HCT116 (cell line): ENCODE measurements at regions not wholly inside any gene's neighbourhood (a gene's known extent, or its start where the extent isn't known, plus 50 kb on each side); places are given as distances from the start of the nearest gene placed in this dataset.

ENCODE experiments used
- ATAC-seq: fragments of 200-7000 bp; cut with Tn5 transposase; 2 replicates; pipeline ENCODE4 v1.9.1; 2020; ENCODE audit warnings: mild to moderate bottlenecking, moderate library complexity
- BruUV-seq: library from RNA; stranded (reverse); fragments of 400-500 nt; replicated peaks from 2 replicates; lab custom pipeline; 2021; lab: Mats Ljungman, UMichigan
- CTCF ChIA-PET: fragments of 300-600 bp; sonication (Branson Sonifier 250); formaldehyde crosslinking; loops from one replicate; lab custom pipeline; 2021; ENCODE audit warnings: antibody characterized with exemption; lab: Charles Lee
- POLR2A ChIA-PET: fragments of 300-600, 350-600 bp; sonication (Branson Sonifier 250); formaldehyde crosslinking; loops from one replicate; lab custom pipeline; 2021; ENCODE audit warnings: antibody characterized with exemption; lab: Charles Lee
- RAD21 ChIA-PET, 2 experiments: fragments of 300-600 bp; sonication (Branson Sonifier 250); formaldehyde crosslinking; loops; one replicate each; lab custom pipeline; 2023; ENCODE audit warnings: low total read pairs in 2 of 2; ENCODE audit not compliant: uncharacterized antibody in 2 of 2, unreplicated experiment in 2 of 2, low non-redundant PET in 1 of 2; lab: Charles Lee
- DNase-seq: peaks from one replicate; pipeline ENCODE4 v3.0.0-alpha.2; 2010; ENCODE audit warnings: low read depth, low spot score
- H2AFZ ChIP-seq: fragments of 200-600 bp; shearing (Covaris generic), sonication (generic); 2 replicates; pipeline ENCODE4 v1.6.1; 2017; ENCODE audit warnings: low read depth, mixed run types, mixed read lengths, antibody characterized with exemption, low read length; ENCODE audit not compliant: poor library complexity, severe bottlenecking
- H3K27ac ChIP-seq: 2 replicates; pipeline ENCODE4 v1.5.1; 2012; ENCODE audit warnings: low read depth, low read length
- H3K27me3 ChIP-seq: fragments of 200-600 bp; sonication (generic); 2 replicates; pipeline ENCODE4 v1.6.1; 2016; ENCODE audit warnings: mixed run types, low read length, mixed read lengths; ENCODE audit not compliant: insufficient read depth
- H3K36me3 ChIP-seq, 2 experiments: fragments of 200-500 bp in 1 of 2; fragments of 200-600 bp in 1 of 2; sonication (Bioruptor generic) in 1 of 2; sonication (generic) in 1 of 2; 2 replicates each; pipeline versions ENCODE4 v1.5.1 to v1.6.1; 2014 to 2016; ENCODE audit warnings: low read length in 2 of 2, inconsistent platforms in 1 of 2, mixed read lengths in 1 of 2, mixed run types in 1 of 2; ENCODE audit not compliant: insufficient read depth in 2 of 2, control insufficient read depth in 1 of 2
- H3K4me1 ChIP-seq, 2 experiments: fragments of 200-600 bp in 1 of 2; sonication (generic) in 1 of 2; 2 replicates each; pipeline versions ENCODE4 v1.5.1 to v1.6.1; 2012 to 2017; ENCODE audit warnings: low read length in 2 of 2, inconsistent platforms in 1 of 2, mild to moderate bottlenecking in 1 of 2, mixed read lengths in 1 of 2, mixed run types in 1 of 2, moderate library complexity in 1 of 2; ENCODE audit not compliant: insufficient read depth in 2 of 2, control insufficient read depth in 1 of 2
- H3K4me2 ChIP-seq: fragments of 200-600 bp; sonication (generic); 2 replicates; pipeline ENCODE4 v1.6.1; 2017; ENCODE audit warnings: mixed run types, low read length, mixed read lengths
- H3K4me3 ChIP-seq, 2 experiments: fragments of 200-600 bp in 1 of 2; sonication (generic) in 1 of 2; replicated peaks in 1 of 2; 2 replicates each; pipeline ENCODE4 v1.5.1; 2011 to 2016; ENCODE audit warnings: low read length in 2 of 2, control low read depth in 1 of 2, low read depth in 1 of 2, mild to moderate bottlenecking in 1 of 2, mixed read lengths in 1 of 2, mixed run types in 1 of 2
- H3K79me2 ChIP-seq: fragments of 200-600 bp; sonication (generic); 2 replicates; pipeline ENCODE4 v1.6.1; 2017; ENCODE audit warnings: mild to moderate bottlenecking, mixed run types, low read length, moderate library complexity, mixed read lengths; ENCODE audit not compliant: insufficient read depth
- H3K9ac ChIP-seq: fragments of 200-600 bp; sonication (generic); 2 replicates; pipeline ENCODE4 v1.6.1; 2016; ENCODE audit warnings: low read length, mixed read lengths
- H3K9me2 ChIP-seq: fragments of 200-600 bp; sonication (generic), shearing (Covaris generic); 2 replicates; pipeline ENCODE4 v1.6.1; 2017; ENCODE audit warnings: mixed run types, mild to moderate bottlenecking, moderate library complexity; ENCODE audit not compliant: insufficient read depth
- H3K9me3 ChIP-seq, 2 experiments: fragments of 200-500 bp in 1 of 2; fragments of 200-600 bp in 1 of 2; sonication (Bioruptor generic) in 1 of 2; sonication (generic) in 1 of 2; 2 replicates each; pipeline ENCODE4 v1.6.1; 2014 to 2017; ENCODE audit warnings: low read length in 2 of 2, mixed read lengths in 2 of 2, inconsistent platforms in 1 of 2, low read depth in 1 of 2, mild to moderate bottlenecking in 1 of 2, mixed run types in 1 of 2, moderate library complexity in 1 of 2; ENCODE audit not compliant: control insufficient read depth in 1 of 2, insufficient read depth in 1 of 2
- H4K20me1 ChIP-seq: fragments of 200-600 bp; sonication (generic), shearing (Covaris generic); 2 replicates; pipeline ENCODE4 v1.6.1; 2017; ENCODE audit warnings: mixed run types, mild to moderate bottlenecking, moderate library complexity; ENCODE audit not compliant: insufficient read depth
- CBX3 ChIP-seq: IDR thresholded peaks from 2 replicates; pipeline ENCODE4 v1.6.1; 2012; ENCODE audit warnings: low read depth
- CEBPB ChIP-seq: IDR thresholded peaks from 2 replicates; pipeline ENCODE4 v1.6.1; 2012; ENCODE audit warnings: low read depth
- EGR1 ChIP-seq: IDR thresholded peaks from 2 replicates; pipeline ENCODE4 v1.6.1; 2012; ENCODE audit warnings: low read depth
- ELF1 ChIP-seq: IDR thresholded peaks from 2 replicates; pipeline ENCODE4 v1.6.1; 2012; ENCODE audit warnings: low read depth, borderline replicate concordance
- EZH2 ChIP-seq: fragments of 200-600 bp; sonication (generic); IDR thresholded peaks from 2 replicates; pipeline ENCODE4 v1.6.1; 2017; ENCODE audit warnings: antibody characterized with exemption, mixed run types
- FOSL1 ChIP-seq: IDR thresholded peaks from 2 replicates; pipeline ENCODE4 v1.6.1; 2012; ENCODE audit warnings: low read depth
- JUND ChIP-seq: IDR thresholded peaks from 2 replicates; pipeline ENCODE4 v1.6.1; 2012
- POLR2A ChIP-seq: IDR thresholded peaks from 2 replicates; pipeline ENCODE4 v1.7.0; 2011; ENCODE audit warnings: borderline replicate concordance; ENCODE audit not compliant: insufficient read depth, insufficient read length; ENCODE audit errors: extremely low read depth
- POLR2AphosphoS5 ChIP-seq: IDR thresholded peaks from 2 replicates; pipeline ENCODE4 v1.6.1; 2011; ENCODE audit warnings: mild to moderate bottlenecking, low read depth, low read length, moderate library complexity
- RAD21 ChIP-seq: IDR thresholded peaks from 2 replicates; pipeline ENCODE4 v1.6.1; 2012; ENCODE audit warnings: low read depth, mild to moderate bottlenecking
- SRF ChIP-seq: IDR thresholded peaks from 2 replicates; pipeline ENCODE4 v1.6.1; 2012; ENCODE audit warnings: low read depth
- TCF7L2 ChIP-seq: IDR thresholded peaks from 2 replicates; pipeline ENCODE4 v1.7.0; 2011; ENCODE audit warnings: borderline replicate concordance, inconsistent platforms; ENCODE audit not compliant: insufficient read depth, insufficient read length; ENCODE audit errors: extremely low read depth
- YY1 ChIP-seq: IDR thresholded peaks from 2 replicates; pipeline ENCODE4 v1.6.1; 2011; ENCODE audit warnings: low read length, low read depth, moderate library complexity, mild to moderate bottlenecking; ENCODE audit not compliant: insufficient replicate concordance; ENCODE audit errors: extremely low read depth
- ZBTB33 ChIP-seq: IDR thresholded peaks from 2 replicates; pipeline ENCODE4 v1.6.1; 2011; ENCODE audit warnings: mild to moderate bottlenecking, low read length, moderate library complexity; ENCODE audit not compliant: insufficient replicate concordance; ENCODE audit errors: extremely low read depth
- ZFX ChIP-seq: fragments of 450-650 bp; IDR thresholded peaks from 2 replicates; pipeline ENCODE4 v1.6.1; 2017
- ZNF274 ChIP-seq: fragments of 200-500 bp; sonication (Bioruptor generic); IDR thresholded peaks from 2 replicates; pipeline ENCODE4 v1.6.1; 2014; ENCODE audit warnings: mild to moderate bottlenecking, low read depth, low read length, inconsistent platforms
- intact Hi-C: fragments of 100-400 bp; cut with micrococcal nuclease; formaldehyde crosslinking; loops from 2 replicates; pipeline ENCODE4 v1.10.0; 2022
- TF ChIP-seq, protein P1 (sequence below): IDR thresholded peaks from 2 replicates; pipeline ENCODE4 v1.6.1; 2012
- TF ChIP-seq, protein P2 (sequence below): IDR thresholded peaks from 2 replicates; pipeline ENCODE4 v1.6.1; 2012
- TF ChIP-seq, protein P3 (sequence below), 3 experiments: fragments of 200-600 bp in 1 of 3; sonication (generic) in 1 of 3; IDR thresholded peaks in 2 of 3; conservative IDR thresholded peaks in 1 of 3; 2 replicates each; pipeline ENCODE4 v1.5.1; 2012 to 2017; ENCODE audit warnings: low read depth in 2 of 3, low read length in 2 of 3, antibody characterized with exemption in 1 of 3, borderline replicate concordance in 1 of 3, control low read depth in 1 of 3, mild to moderate bottlenecking in 1 of 3, mixed read lengths in 1 of 3, mixed run types in 1 of 3, moderate library complexity in 1 of 3; ENCODE audit not compliant: insufficient read depth in 1 of 3

DNA sequence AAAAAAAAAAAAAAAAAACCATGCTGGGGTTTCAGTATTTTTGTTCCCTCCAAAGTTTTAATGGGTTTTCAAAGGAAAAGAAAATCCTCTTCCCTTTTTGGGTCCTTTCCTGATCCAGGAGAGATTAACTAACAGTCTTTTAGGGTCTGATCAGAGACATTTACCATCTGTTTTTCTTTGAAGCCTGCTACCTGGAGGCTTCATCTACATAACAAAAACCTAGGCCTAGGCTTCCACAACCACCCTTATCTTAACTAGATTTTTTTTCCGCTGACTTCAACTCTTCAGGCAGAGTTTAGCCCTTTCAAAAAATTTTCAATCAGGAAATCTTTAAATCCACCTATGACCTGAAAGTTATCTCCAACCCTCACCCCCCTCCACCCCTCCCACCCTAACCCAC lies 154.7 kb downstream of the MBD2 start:
- ChIA-PET RAD21 (no interaction called here), CTCF (no interaction called here), POLR2A (no interaction called here)
- Histone ChIP-seq H3K36me3 (no peaks in the 10 kb centered on the region), H2AFZ (no peak overlapping the region), H3K9ac (no peak overlapping the region), H3K27me3 (no peaks in the 10 kb centered on the region), H3K9me3 (no peaks in the 10 kb centered on the region), H3K27ac (no peak overlapping the region), H3K4me3 (no peak overlapping the region), H3K79me2 (no peaks in the 10 kb centered on the region), H3K4me1 (no peaks in the 10 kb centered on the region), H3K4me2 (no peak overlapping the region), H4K20me1 (no peaks in the 10 kb centered on the region; the same call in 1 of the 2 replicates), H3K9me2 (no peaks in the 10 kb centered on the region)
- no TSS peak for BruUV-seq
- ATAC-seq (no peak), DNase-seq (no peak)
- no peak for TF ChIP-seq YY1
- TF ChIP-seq ZBTB33 = no peak
- TF ChIP-seq, protein P1, sequence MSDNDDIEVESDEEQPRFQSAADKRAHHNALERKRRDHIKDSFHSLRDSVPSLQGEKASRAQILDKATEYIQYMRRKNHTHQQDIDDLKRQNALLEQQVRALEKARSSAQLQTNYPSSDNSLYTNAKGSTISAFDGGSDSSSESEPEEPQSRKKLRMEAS = no peak
- no peak for TF ChIP-seq ZFX
- TF ChIP-seq POLR2A = no peak
- TF ChIP-seq CEBPB = no peak
- TF ChIP-seq EZH2 = no peak
- no peak for TF ChIP-seq POLR2AphosphoS5
- no peak for TF ChIP-seq EGR1
- no peak for TF ChIP-seq JUND
- TF ChIP-seq ELF1 = no peak
- no peak for TF ChIP-seq RAD21
- no peak for TF ChIP-seq CBX3
- TF ChIP-seq, protein P2, sequence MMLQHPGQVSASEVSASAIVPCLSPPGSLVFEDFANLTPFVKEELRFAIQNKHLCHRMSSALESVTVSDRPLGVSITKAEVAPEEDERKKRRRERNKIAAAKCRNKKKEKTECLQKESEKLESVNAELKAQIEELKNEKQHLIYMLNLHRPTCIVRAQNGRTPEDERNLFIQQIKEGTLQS = no peak
- no peak for TF ChIP-seq SRF
- no peak for TF ChIP-seq ZNF274
- TF ChIP-seq TCF7L2 = no peak
- TF ChIP-seq, protein P3, sequence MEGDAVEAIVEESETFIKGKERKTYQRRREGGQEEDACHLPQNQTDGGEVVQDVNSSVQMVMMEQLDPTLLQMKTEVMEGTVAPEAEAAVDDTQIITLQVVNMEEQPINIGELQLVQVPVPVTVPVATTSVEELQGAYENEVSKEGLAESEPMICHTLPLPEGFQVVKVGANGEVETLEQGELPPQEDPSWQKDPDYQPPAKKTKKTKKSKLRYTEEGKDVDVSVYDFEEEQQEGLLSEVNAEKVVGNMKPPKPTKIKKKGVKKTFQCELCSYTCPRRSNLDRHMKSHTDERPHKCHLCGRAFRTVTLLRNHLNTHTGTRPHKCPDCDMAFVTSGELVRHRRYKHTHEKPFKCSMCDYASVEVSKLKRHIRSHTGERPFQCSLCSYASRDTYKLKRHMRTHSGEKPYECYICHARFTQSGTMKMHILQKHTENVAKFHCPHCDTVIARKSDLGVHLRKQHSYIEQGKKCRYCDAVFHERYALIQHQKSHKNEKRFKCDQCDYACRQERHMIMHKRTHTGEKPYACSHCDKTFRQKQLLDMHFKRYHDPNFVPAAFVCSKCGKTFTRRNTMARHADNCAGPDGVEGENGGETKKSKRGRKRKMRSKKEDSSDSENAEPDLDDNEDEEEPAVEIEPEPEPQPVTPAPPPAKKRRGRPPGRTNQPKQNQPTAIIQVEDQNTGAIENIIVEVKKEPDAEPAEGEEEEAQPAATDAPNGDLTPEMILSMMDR (IDR thresholded peaks at IDR 0.05 in 2 of 3, conservative IDR thresholded peaks at IDR 0.05 in 1 of 3; ENCODE audit: borderline replicate concordance in 1 of 3, insufficient read depth in 1 of 3, low read depth in 2 of 3, low read length in 2 of 3) = no peak
- TF ChIP-seq FOSL1 = no peak
- intact Hi-C loops = no loop called here
